WERI-Rb-1 (cell line): ENCODE measurements at regions not wholly inside any gene's neighbourhood (a gene's known extent, or its start where the extent isn't known, plus 50 kb on each side); places are given as distances from the start of the nearest gene placed in this dataset.

ENCODE experiments used
- DNase-seq: peaks from one replicate; pipeline ENCODE4 v3.0.0-alpha.2; 2020
- H3K27ac ChIP-seq: fragments of 250-450 bp; sonication (Bioruptor Pico); 2 replicates; pipeline ENCODE4 v1.5.1; 2020; ENCODE audit warnings: mild to moderate bottlenecking, moderate library complexity
- H3K27me3 ChIP-seq: fragments of 250-450 bp; sonication (Bioruptor Pico); 2 replicates; pipeline ENCODE4 v1.5.1; 2021; ENCODE audit warnings: mild to moderate bottlenecking, low read depth, moderate library complexity; ENCODE audit not compliant: insufficient read depth, severe bottlenecking
- H3K36me3 ChIP-seq: fragments of 250-450 bp; sonication (Bioruptor Pico); 2 replicates; pipeline ENCODE4 v1.5.1; 2020; ENCODE audit warnings: mild to moderate bottlenecking, moderate library complexity
- H3K4me3 ChIP-seq: 2 replicates; pipeline ENCODE4 v1.5.1; 2011; ENCODE audit warnings: low read depth, mild to moderate bottlenecking, control low read depth, low read length
- H3K9me3 ChIP-seq: fragments of 250-450 bp; sonication (Bioruptor Pico); 2 replicates; pipeline ENCODE4 v1.5.1; 2021; ENCODE audit warnings: mild to moderate bottlenecking, moderate library complexity; ENCODE audit not compliant: severe bottlenecking
- CTCF ChIP-seq: IDR thresholded peaks from 2 replicates; pipeline ENCODE4 v1.5.1; 2011; ENCODE audit warnings: low read depth, mild to moderate bottlenecking, control low read depth, inconsistent platforms, low read length

DNA sequence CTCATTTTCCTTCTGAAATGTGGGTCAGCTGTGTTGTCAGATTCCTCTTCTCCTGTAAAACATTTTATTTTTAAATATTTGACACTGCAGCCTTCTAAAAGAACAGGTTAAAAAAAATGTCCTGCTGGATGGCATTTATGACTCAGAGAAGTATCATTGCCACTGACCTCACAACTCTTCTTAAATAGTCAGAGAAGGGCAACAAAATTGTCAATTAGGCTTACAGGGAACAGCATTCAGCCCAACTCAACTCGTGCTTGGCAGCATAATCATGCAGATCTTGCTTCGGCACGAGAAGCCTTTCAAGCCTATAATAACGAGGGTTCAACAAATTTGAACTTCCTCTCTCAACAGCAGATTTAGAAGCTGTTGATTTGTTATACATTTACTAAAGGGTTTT, 296.7 kb upstream of the DACH1 start:
- TF ChIP-seq CTCF = no peak
- H3K27ac ChIP-seq = no peak overlapping the region
- no peaks in the 10 kb centered on the region for H3K27me3 ChIP-seq
- H3K4me3 ChIP-seq = no peak overlapping the region
- no peak for DNase-seq
- no peaks in the 10 kb centered on the region for H3K9me3 ChIP-seq
- H3K36me3 ChIP-seq = no peaks in the 10 kb centered on the region

- no peaks in the 10 kb centered on the region for H3K36me3 ChIP-seq
- no peaks in the 10 kb centered on the region for H3K9me3 ChIP-seq
- H3K27me3 ChIP-seq = no peaks in the 10 kb centered on the region
- no peak for TF ChIP-seq CTCF
- H3K27ac ChIP-seq = no peak overlapping the region
- DNase-seq = no peak
- H3K4me3 ChIP-seq = no peak overlapping the region
Measured at GRCh38 chr13:72160977-72161376, 294.0 kb upstream of the DACH1 start.

- no peaks in the 10 kb centered on the region for H3K9me3 ChIP-seq
- no peaks in the 10 kb centered on the region for H3K36me3 ChIP-seq
- no peak overlapping the region for H3K4me3 ChIP-seq
- no peaks in the 10 kb centered on the region for H3K27me3 ChIP-seq
- no peak for TF ChIP-seq CTCF
- DNase-seq = no peak
- no peak overlapping the region for H3K27ac ChIP-seq
Measured at GRCh38 chr13:72156760-72157159, 289.8 kb upstream of the DACH1 start.

DNA sequence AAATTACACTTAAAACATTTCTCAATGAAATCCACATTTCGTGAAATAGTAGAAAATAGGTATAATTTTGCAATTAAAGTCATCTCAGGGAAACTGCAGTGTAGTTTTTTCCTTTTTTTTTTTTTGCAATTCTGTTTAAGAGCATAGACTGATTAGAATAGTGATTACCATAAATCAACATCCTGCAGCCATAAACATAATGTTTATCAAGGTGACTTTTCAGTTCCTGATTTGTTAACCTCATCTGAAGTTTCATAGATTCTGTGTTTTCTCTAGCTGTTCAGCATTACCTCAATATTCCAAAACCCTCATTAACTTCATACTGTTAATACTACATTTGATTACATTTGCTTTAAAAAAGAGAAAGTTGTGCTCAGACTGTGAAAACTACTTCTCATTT, 286.3 kb upstream of the DACH1 start:
- no peak for DNase-seq
- Histone ChIP-seq H3K36me3 (no peaks in the 10 kb centered on the region), H3K9me3 (no peaks in the 10 kb centered on the region), H3K27me3 (no peaks in the 10 kb centered on the region), H3K4me3 (no peak overlapping the region), H3K27ac (no peak overlapping the region)
- no peak for TF ChIP-seq CTCF

GRCh38 chr13:72151241-72151640, 284.2 kb upstream of the DACH1 start:
- H3K27ac ChIP-seq = no peak overlapping the region
- TF ChIP-seq CTCF = no peak
- H3K36me3 ChIP-seq = no peaks in the 10 kb centered on the region
- H3K27me3 ChIP-seq = no peaks in the 10 kb centered on the region
- no peaks in the 10 kb centered on the region for H3K9me3 ChIP-seq
- no peak for DNase-seq
- no peak overlapping the region for H3K4me3 ChIP-seq

DNA sequence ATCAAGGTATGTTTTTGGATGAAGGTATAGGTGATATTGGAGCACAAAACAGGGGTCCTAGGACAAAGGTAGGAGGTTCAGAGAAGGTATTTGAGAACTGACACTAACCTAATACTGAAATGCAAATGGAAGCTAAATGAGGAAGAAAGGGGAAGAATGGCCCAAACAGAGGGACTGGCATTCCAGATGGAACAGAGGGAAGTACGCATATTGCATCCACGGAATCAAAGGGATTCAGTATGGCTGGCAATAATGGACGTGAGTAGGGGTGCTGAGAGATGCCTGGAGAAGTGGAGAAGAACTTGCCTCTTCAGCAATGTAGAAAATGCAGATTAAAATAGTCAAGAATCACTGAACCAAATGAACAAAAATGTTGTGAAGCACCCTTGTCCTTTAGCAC, 283.5 kb upstream of the DACH1 start:
- H3K36me3 ChIP-seq = no peaks in the 10 kb centered on the region
- H3K27ac ChIP-seq = no peak overlapping the region
- TF ChIP-seq CTCF = no peak
- no peaks in the 10 kb centered on the region for H3K9me3 ChIP-seq
- DNase-seq = no peak
- no peak overlapping the region for H3K4me3 ChIP-seq
- H3K27me3 ChIP-seq = no peaks in the 10 kb centered on the region
